Osteocyte (in vitro differentiated cells): ENCODE measurements at regions not wholly inside any gene's neighbourhood (a gene's known extent, or its start where the extent isn't known, plus 50 kb on each side); places are given as distances from the start of the nearest gene placed in this dataset.

Experiments used
- DNase-seq: peaks from one replicate; pipeline ENCODE4 v3.0.0; 2021; ENCODE audit warnings: mixed read lengths; ENCODE audit not compliant: unreplicated experiment; ENCODE audit errors: extremely low spot score
- H3K27ac Mint-ChIP-seq: one replicate; pipeline ENCODE4 v1.8.0; 2021; ENCODE audit warnings: mild to moderate bottlenecking, mixed read lengths; ENCODE audit not compliant: unreplicated experiment
- H3K27me3 Mint-ChIP-seq: one replicate; pipeline ENCODE4 v1.8.0; 2021; ENCODE audit warnings: mixed read lengths; ENCODE audit not compliant: unreplicated experiment
- H3K36me3 Mint-ChIP-seq: one replicate; pipeline ENCODE4 v1.8.0; 2021; ENCODE audit warnings: mixed read lengths; ENCODE audit not compliant: unreplicated experiment
- H3K4me1 Mint-ChIP-seq: one replicate; pipeline ENCODE4 v1.8.0; 2021; ENCODE audit warnings: mixed read lengths; ENCODE audit not compliant: unreplicated experiment
- H3K4me3 Mint-ChIP-seq: one replicate; pipeline ENCODE4 v1.8.0; 2021; ENCODE audit warnings: mild to moderate bottlenecking, moderate library complexity, mixed read lengths; ENCODE audit not compliant: unreplicated experiment
- H3K9me3 Mint-ChIP-seq: one replicate; pipeline ENCODE4 v1.8.0; 2021; ENCODE audit warnings: mixed read lengths; ENCODE audit not compliant: unreplicated experiment
- TF ChIP-seq, protein P1 (sequence below): fragments of 200-600 bp; sonication (generic); IDR thresholded peaks from 2 replicates; pipeline ENCODE4 v1.5.0; 2021; ENCODE audit warnings: antibody characterized with exemption, mild to moderate bottlenecking, moderate library complexity

GRCh38 chr9:80521151-80521550, 949.4 kb downstream of the TLE4 start:
- DNase-seq = no peak
- no peaks in the 10 kb centered on the region for H3K27me3 Mint-ChIP-seq
- TF ChIP-seq, protein P1, sequence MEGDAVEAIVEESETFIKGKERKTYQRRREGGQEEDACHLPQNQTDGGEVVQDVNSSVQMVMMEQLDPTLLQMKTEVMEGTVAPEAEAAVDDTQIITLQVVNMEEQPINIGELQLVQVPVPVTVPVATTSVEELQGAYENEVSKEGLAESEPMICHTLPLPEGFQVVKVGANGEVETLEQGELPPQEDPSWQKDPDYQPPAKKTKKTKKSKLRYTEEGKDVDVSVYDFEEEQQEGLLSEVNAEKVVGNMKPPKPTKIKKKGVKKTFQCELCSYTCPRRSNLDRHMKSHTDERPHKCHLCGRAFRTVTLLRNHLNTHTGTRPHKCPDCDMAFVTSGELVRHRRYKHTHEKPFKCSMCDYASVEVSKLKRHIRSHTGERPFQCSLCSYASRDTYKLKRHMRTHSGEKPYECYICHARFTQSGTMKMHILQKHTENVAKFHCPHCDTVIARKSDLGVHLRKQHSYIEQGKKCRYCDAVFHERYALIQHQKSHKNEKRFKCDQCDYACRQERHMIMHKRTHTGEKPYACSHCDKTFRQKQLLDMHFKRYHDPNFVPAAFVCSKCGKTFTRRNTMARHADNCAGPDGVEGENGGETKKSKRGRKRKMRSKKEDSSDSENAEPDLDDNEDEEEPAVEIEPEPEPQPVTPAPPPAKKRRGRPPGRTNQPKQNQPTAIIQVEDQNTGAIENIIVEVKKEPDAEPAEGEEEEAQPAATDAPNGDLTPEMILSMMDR = no peak
- H3K36me3 Mint-ChIP-seq = peaks cover 3% of the 10 kb centered on the region
- H3K27ac Mint-ChIP-seq = no peak overlapping the region
- H3K9me3 Mint-ChIP-seq = peaks cover 31% of the 10 kb centered on the region
- peaks cover 9% of the 10 kb centered on the region for H3K4me1 Mint-ChIP-seq
- no peak overlapping the region for H3K4me3 Mint-ChIP-seq

GRCh38 chr9:80520231-80520630, 948.5 kb downstream of the TLE4 start:
- Mint-ChIP-seq H3K4me1 (peaks cover 9% of the 10 kb centered on the region), H3K9me3 (peaks cover 22% of the 10 kb centered on the region)
- TF ChIP-seq, protein P1 = no peak

DNA sequence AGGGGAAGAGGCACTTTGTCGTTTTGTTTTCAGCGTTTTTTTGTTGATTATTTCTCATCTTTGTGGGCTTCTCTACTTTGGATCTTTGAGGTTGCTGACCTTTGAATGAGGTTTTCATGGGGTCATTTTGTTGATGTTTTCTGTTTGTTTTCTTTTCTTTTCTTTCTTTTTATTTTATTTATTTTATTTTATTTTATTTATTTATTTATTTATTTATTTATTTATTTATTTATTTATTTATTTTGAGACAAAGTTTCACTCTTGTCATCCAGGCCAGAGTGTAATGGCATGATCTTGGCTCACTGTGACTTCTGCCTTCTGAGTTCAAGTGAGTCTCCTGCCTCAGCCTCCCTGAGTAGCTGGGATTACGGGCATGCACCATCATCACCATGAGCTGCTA, 946.7 kb downstream of the TLE4 start:
- TF ChIP-seq, protein P1 = no peak
- H3K9me3 Mint-ChIP-seq = peaks cover 12% of the 10 kb centered on the region
- H3K27ac Mint-ChIP-seq = no peak overlapping the region
- peaks cover 9% of the 10 kb centered on the region for H3K4me1 Mint-ChIP-seq
- H3K4me3 Mint-ChIP-seq = no peak overlapping the region
- H3K36me3 Mint-ChIP-seq = peaks cover 3% of the 10 kb centered on the region
- DNase-seq = no peak
- H3K27me3 Mint-ChIP-seq = no peaks in the 10 kb centered on the region

More at GRCh38 chr9:80520231-80520630, 948.5 kb downstream of the TLE4 start:
- no peak overlapping the region for H3K4me3 Mint-ChIP-seq
- DNase-seq = no peak
- no peaks in the 10 kb centered on the region for H3K27me3 Mint-ChIP-seq
- H3K36me3 Mint-ChIP-seq = peaks cover 3% of the 10 kb centered on the region
- no peak overlapping the region for H3K27ac Mint-ChIP-seq

- peaks cover 3% of the 10 kb centered on the region for H3K36me3 Mint-ChIP-seq
- no peak overlapping the region for H3K27ac Mint-ChIP-seq
- no peaks in the 10 kb centered on the region for H3K27me3 Mint-ChIP-seq
- H3K9me3 Mint-ChIP-seq = peaks cover 8% of the 10 kb centered on the region
- no peak overlapping the region for H3K4me3 Mint-ChIP-seq
- H3K4me1 Mint-ChIP-seq = peaks cover under 1% of the 10 kb centered on the region
- DNase-seq = no peak
- TF ChIP-seq, protein P1 = no peak
These were observed 944.9 kb downstream of the TLE4 start for GRCh38 chr9:80516679-80517078.

GRCh38 chr9:80509358-80509757, 937.6 kb downstream of the TLE4 start:
- DNase-seq = no peak
- H3K36me3 Mint-ChIP-seq = no peaks in the 10 kb centered on the region
- H3K4me1 Mint-ChIP-seq = peaks cover 5% of the 10 kb centered on the region

More at GRCh38 chr9:80509358-80509757, 937.6 kb downstream of the TLE4 start:
- H3K4me3 Mint-ChIP-seq = no peak overlapping the region
- no peak overlapping the region for H3K27ac Mint-ChIP-seq
- no peaks in the 10 kb centered on the region for H3K27me3 Mint-ChIP-seq
- H3K9me3 Mint-ChIP-seq = no peaks in the 10 kb centered on the region
- TF ChIP-seq, protein P1 = peak; percentile 52
